Inflammatory macrophage treated with lipopolysaccharide for 1 hour (primary cell): ENCODE measurements at regions not wholly inside any gene's neighbourhood (a gene's known extent, or its start where the extent isn't known, plus 50 kb on each side); places are given as distances from the start of the nearest gene placed in this dataset.
A peak's percentile ranks its signal among the peaks of the same experiment; 100 is the strongest.

Source experiments
- DNase-seq, 2 donors: peaks; one replicate each; pipeline ENCODE4 v3.0.0-alpha.2; 2020 to 2022

GRCh38 chr18:24530630-24531111 lies 70.2 kb downstream of the HRH4 start:
- peak; percentile 34 to 41 for DNase-seq

- no peak for DNase-seq
Observed at GRCh38 chr18:24534271-24534670, 73.8 kb downstream of the HRH4 start.

- no peak for DNase-seq
Observed at GRCh38 chr18:24534737-24535136, 74.3 kb downstream of the HRH4 start.

- no peak for DNase-seq
Observed at GRCh38 chr18:24535527-24536295, 75.3 kb downstream of the HRH4 start.

GRCh38 chr18:24536326-24536725 lies 75.9 kb downstream of the HRH4 start:
- DNase-seq = no peak

- no peak for DNase-seq
Observed at GRCh38 chr18:24536834-24537233, 76.4 kb downstream of the HRH4 start.

- DNase-seq = no peak
Observed at GRCh38 chr18:24538414-24539264, 78.2 kb downstream of the HRH4 start.

- no peak for DNase-seq
Observed at GRCh38 chr18:24539866-24540617, 79.6 kb downstream of the HRH4 start.

GRCh38 chr18:24540896-24541295 lies 80.5 kb downstream of the HRH4 start:
- DNase-seq = no peak

- no peak for DNase-seq
Observed at GRCh38 chr18:24543086-24543794, 82.8 kb downstream of the HRH4 start.

GRCh38 chr18:24543795-24544498 lies 83.5 kb downstream of the HRH4 start:
- DNase-seq = peak in 1 of 2 donors; percentile 24

GRCh38 chr18:24544949-24545348 lies 84.5 kb downstream of the HRH4 start:
- no peak for DNase-seq

- DNase-seq = no peak
Observed at GRCh38 chr18:24545651-24546050, 85.2 kb downstream of the HRH4 start.

- peak; percentile 22 to 73 for DNase-seq
Observed at GRCh38 chr18:24546307-24546706, 85.9 kb downstream of the HRH4 start.

- peak in 1 of 2 donors; percentile 38 for DNase-seq
Observed at GRCh38 chr18:24548583-24548982, 88.1 kb downstream of the HRH4 start.

GRCh38 chr18:24552218-24552617 lies 91.8 kb downstream of the HRH4 start:
- no peak for DNase-seq

- DNase-seq = no peak
Observed at GRCh38 chr18:24553571-24554285, 93.3 kb downstream of the HRH4 start.

- no peak for DNase-seq
Observed at GRCh38 chr18:24558403-24558802, 98.0 kb downstream of the HRH4 start.

- DNase-seq = peak; percentile 17 to 45
Observed at GRCh38 chr18:24559526-24559925, 99.1 kb downstream of the HRH4 start.

GRCh38 chr18:24560511-24560981 lies 100.1 kb downstream of the HRH4 start:
- no peak for DNase-seq

- no peak for DNase-seq
Observed at GRCh38 chr18:24561369-24561965, 101.0 kb downstream of the HRH4 start.
